GM12878 (cell line): ENCODE measurements at regions not wholly inside any gene's neighbourhood (a gene's known extent, or its start where the extent isn't known, plus 50 kb on each side); places are given as distances from the start of the nearest gene placed in this dataset.

Experiments
- ATAC-seq: fragments of 200-7000 bp; cut with Tn5 transposase; 3 replicates; pipeline ENCODE4 v1.9.1; 2020; ENCODE audit warnings: mild to moderate bottlenecking, moderate library complexity
- BruUV-seq: library from RNA; stranded (reverse); fragments of 400-500 nt; replicated peaks from 2 replicates; lab custom pipeline; 2021; lab: Mats Ljungman, UMichigan
- CTCF ChIA-PET: fragments of 300-600 bp; sonication (Branson Sonifier 250); formaldehyde crosslinking; extraction: SDS; loops from one replicate; lab custom pipeline; 2021; ENCODE audit warnings: inconsistent platforms; lab: Yijun Ruan, JAX
- POLR2A ChIA-PET: fragments of 350-600 bp; formaldehyde crosslinking; extraction: SDS; loops from one replicate; lab custom pipeline; 2021; ENCODE audit warnings: inconsistent platforms; lab: Charles Lee
- RAD21 ChIA-PET: fragments of 300-600 bp; sonication (Branson Sonifier 250); formaldehyde crosslinking; loops from one replicate; lab custom pipeline; 2023; ENCODE audit warnings: antibody characterized with exemption; ENCODE audit not compliant: unreplicated experiment; lab: Charles Lee
- SMC1A ChIA-PET: fragments of 300-600 bp; sonication (Branson Sonifier 250); formaldehyde crosslinking; loops from one replicate; lab custom pipeline; 2023; ENCODE audit not compliant: unreplicated experiment, uncharacterized antibody; lab: Charles Lee
- DNase-seq: peaks from one replicate; pipeline ENCODE4 v3.0.0-alpha.2; 2011; ENCODE audit warnings: low read depth, low spot score
- FAIRE-seq: peaks from 3 replicates; lab custom pipeline; 2011; peaks lifted over from hg19 to GRCh38; lab: Jason Lieb, UNC
- H2AFZ ChIP-seq: 2 replicates; pipeline ENCODE4 v1.6.0; 2011; ENCODE audit warnings: low read depth, low read length, control low read depth; ENCODE audit not compliant: control insufficient read depth
- H3K27ac ChIP-seq: 2 replicates; pipeline ENCODE4 v1.5.1; 2011; ENCODE audit warnings: control low read depth; ENCODE audit not compliant: control insufficient read depth, insufficient read depth
- H3K27me3 ChIP-seq, 2 experiments: replicated peaks in 1 of 2; 2 replicates each; pipeline versions ENCODE4 v1.6.0 to v1.6.1; 2011; ENCODE audit warnings: low read length in 1 of 2; ENCODE audit not compliant: control insufficient read depth in 2 of 2, insufficient read depth in 2 of 2
- H3K36me3 ChIP-seq, 2 experiments: 2 replicates each; pipeline ENCODE4 v1.5.1; 2011; ENCODE audit warnings: low read length in 1 of 2; ENCODE audit not compliant: control insufficient read depth in 2 of 2, insufficient read depth in 2 of 2
- H3K4me1 ChIP-seq: 2 replicates; pipeline ENCODE4 v1.6.1; 2011; ENCODE audit warnings: mild to moderate bottlenecking, low read length, moderate library complexity, mixed read lengths; ENCODE audit not compliant: control insufficient read depth, insufficient read depth
- H3K4me2 ChIP-seq: 2 replicates; pipeline ENCODE4 v1.6.0; 2011; ENCODE audit warnings: control low read depth; ENCODE audit not compliant: control insufficient read depth, insufficient read depth
- H3K4me3 ChIP-seq: fragments of 200-600 bp; sonication (generic); 2 replicates; pipeline ENCODE4 v1.5.1; 2016
- H3K79me2 ChIP-seq: 2 replicates; pipeline ENCODE4 v1.6.0; 2011; ENCODE audit warnings: low read length; ENCODE audit not compliant: control insufficient read depth, insufficient read depth
- H3K9ac ChIP-seq: 2 replicates; pipeline ENCODE4 v1.8.0; 2011; ENCODE audit warnings: low read length, control low read depth, mixed read lengths; ENCODE audit not compliant: control insufficient read depth, insufficient read depth
- H3K9me3 ChIP-seq: replicated peaks from 3 replicates; pipeline ENCODE4 v1.5.1; 2011; ENCODE audit warnings: mild to moderate bottlenecking, low read length; ENCODE audit not compliant: control insufficient read depth, insufficient read depth
- H4K20me1 ChIP-seq: 2 replicates; pipeline ENCODE4 v1.6.0; 2011; ENCODE audit not compliant: control insufficient read depth, insufficient read depth
- CBFB ChIP-seq: IDR thresholded peaks from 2 replicates; pipeline ENCODE4 v1.6.1; 2016; ENCODE audit warnings: antibody characterized with exemption, low read depth
- CHD2 ChIP-seq: IDR thresholded peaks from 2 replicates; pipeline ENCODE4 v1.6.1; 2011; ENCODE audit warnings: low read depth, low read length, improper control_type of control experiment, borderline replicate concordance
- HCFC1 ChIP-seq: fragments of 150-350 bp; IDR thresholded peaks from 2 replicates; pipeline ENCODE4 v1.6.1; 2014; ENCODE audit warnings: low read length
- PBX3 ChIP-seq: IDR thresholded peaks from 2 replicates; pipeline ENCODE4 v1.6.1; 2011; ENCODE audit warnings: mild to moderate bottlenecking, low read depth, low read length, moderate library complexity; ENCODE audit not compliant: insufficient replicate concordance
- RELB ChIP-seq: fragments of 450-650 bp; IDR thresholded peaks from 2 replicates; pipeline ENCODE4 v1.6.1; 2017; ENCODE audit warnings: low read depth, mild to moderate bottlenecking, moderate library complexity
- SIN3A ChIP-seq: IDR thresholded peaks from 2 replicates; pipeline ENCODE4 v1.6.1; 2012; ENCODE audit warnings: low read depth, low read length, improper control_type of control experiment
- SPI1 ChIP-seq: IDR thresholded peaks from 2 replicates; pipeline ENCODE4 v1.6.1; 2011; ENCODE audit warnings: low read depth, mild to moderate bottlenecking, low read length, moderate library complexity, borderline replicate concordance; ENCODE audit not compliant: insufficient read depth
- WRNIP1 ChIP-seq: IDR thresholded peaks from 2 replicates; pipeline ENCODE4 v1.6.1; 2011; ENCODE audit warnings: low read depth, low read length, improper control_type of control experiment, borderline replicate concordance
- ZNF622 ChIP-seq: fragments of 450-650 bp; IDR thresholded peaks from 2 replicates; pipeline ENCODE4 v1.6.1; 2017; ENCODE audit warnings: mild to moderate bottlenecking, inconsistent platforms
- WGBS: methylation state at CpG from one replicate; pipeline ENCODE4 v1.1.6; 2016; ENCODE audit warnings: low lambda C conversion rate; ENCODE audit not compliant: insufficient replicate concordance, insufficient coverage; ENCODE audit errors: missing lambda C conversion rate; 5-methylcytosine and 5-hydroxymethylcytosine counted together
- in situ Hi-C: fragments of 300-500 bp; cut with MboI; formaldehyde crosslinking; loops from 9 replicates; pipeline ENCODE4 v1.14.3; 2018; ENCODE audit warnings: mixed read lengths
- intact Hi-C: fragments of 100-400 bp; cut with micrococcal nuclease; formaldehyde crosslinking; loops from one replicate; pipeline ENCODE4 v1.14.2; 2022; ENCODE audit not compliant: unreplicated experiment
- TF ChIP-seq, protein P1 (sequence below): fragments of 450-650 bp; IDR thresholded peaks from 2 replicates; pipeline ENCODE4 v1.6.1; 2014; ENCODE audit warnings: mild to moderate bottlenecking

DNA sequence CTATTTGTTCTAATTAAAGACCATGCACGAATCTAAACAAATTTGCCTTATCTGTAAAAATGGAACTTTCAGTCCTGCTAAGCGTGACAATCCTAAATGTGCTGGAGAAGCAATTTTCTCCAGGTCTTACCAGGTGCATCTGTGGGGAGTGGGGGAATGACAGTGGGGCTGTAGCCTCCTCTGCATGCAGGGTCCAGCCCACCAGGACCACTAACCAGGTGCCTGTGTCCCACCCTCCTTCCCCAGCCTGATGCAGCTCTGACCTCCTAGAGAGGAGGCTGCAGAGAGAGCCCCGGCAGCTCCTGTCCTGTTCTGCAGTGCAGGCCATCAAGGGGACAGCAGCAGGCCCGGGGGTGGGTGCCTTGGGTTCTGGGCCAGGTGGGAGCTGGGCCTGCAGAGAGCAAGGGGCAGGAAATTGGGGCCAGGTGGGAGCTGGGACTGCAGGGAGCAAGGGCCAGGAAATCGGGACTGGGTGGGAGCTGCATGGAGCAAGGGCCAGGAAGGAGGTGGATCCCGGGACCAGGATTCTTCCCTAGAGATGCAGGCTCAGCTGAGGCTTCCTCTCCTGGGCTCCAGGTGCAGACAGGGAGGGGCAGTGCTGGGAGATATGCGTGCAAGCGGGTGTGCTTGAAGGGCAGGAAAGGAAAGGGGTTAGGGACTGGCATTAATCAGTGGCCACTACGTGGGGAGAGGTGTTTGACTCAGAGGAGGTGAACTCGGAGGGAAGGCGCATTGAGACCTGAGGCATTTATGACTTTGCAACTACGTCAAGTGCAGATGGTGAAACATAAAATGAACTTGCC is 185.3 kb downstream of the ANKRD30B start:
- WGBS: under 1% methylated on average over 12 of the region's 12 CpGs
- no TSS peak for BruUV-seq
- no peak for DNase-seq

DNA sequence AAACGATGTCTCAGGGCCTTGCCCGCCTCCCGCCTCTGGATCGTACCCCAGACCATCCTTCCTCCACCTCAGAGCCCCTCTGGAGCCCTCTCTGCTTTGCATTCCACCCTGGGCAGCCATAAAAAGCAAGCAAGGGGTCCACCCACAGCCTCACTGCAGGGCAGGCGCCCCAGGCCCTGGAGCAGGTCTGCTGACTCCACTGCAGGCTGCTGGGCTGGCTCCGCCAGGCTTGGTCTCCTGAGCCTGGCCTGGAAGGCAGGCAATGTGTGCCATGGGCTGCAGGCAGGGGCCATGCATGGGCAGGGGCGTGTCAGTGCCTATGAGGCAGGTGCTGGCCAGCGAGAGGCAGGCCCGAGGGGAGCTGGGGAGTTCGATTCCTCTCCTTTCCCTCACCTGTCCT is 186.0 kb downstream of the ANKRD30B start:
- Histone ChIP-seq H3K4me3 (no peak overlapping the region), H4K20me1 (no peaks in the 10 kb centered on the region), H3K27ac (no peak overlapping the region), H3K79me2 (no peaks in the 10 kb centered on the region), H3K9ac (no peak overlapping the region), H3K4me1 (no peaks in the 10 kb centered on the region), H3K9me3 (no peaks in the 10 kb centered on the region; the same call in 2 of the 3 replicates), H3K36me3 (no peaks in the 10 kb centered on the region), H3K27me3 (no peaks in the 10 kb centered on the region), H3K4me2 (no peak overlapping the region), H2AFZ (no peak overlapping the region)
- in situ Hi-C loops (no loop called here), intact Hi-C loops (no loop called here)
- ChIA-PET RAD21 (no interaction called here), SMC1A (interaction anchor here (0.5 kb wide), 1 partner anchor 825 kb away, joined by 3 read pairs; no protein-coding TSS in a partner anchor), CTCF (no interaction called here), POLR2A (no interaction called here)
- DNase-seq (no peak), FAIRE-seq (no peak), ATAC-seq (no peak)
- 10% methylated on average over 10 of the region's 10 CpGs for WGBS
- no TSS peak for BruUV-seq
- TF ChIP-seq SIN3A: no peak
- TF ChIP-seq HCFC1: no peak
- TF ChIP-seq CBFB: no peak
- no peak for TF ChIP-seq WRNIP1
- TF ChIP-seq, protein P1, sequence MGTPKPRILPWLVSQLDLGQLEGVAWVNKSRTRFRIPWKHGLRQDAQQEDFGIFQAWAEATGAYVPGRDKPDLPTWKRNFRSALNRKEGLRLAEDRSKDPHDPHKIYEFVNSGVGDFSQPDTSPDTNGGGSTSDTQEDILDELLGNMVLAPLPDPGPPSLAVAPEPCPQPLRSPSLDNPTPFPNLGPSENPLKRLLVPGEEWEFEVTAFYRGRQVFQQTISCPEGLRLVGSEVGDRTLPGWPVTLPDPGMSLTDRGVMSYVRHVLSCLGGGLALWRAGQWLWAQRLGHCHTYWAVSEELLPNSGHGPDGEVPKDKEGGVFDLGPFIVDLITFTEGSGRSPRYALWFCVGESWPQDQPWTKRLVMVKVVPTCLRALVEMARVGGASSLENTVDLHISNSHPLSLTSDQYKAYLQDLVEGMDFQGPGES: no peak
- no peak for TF ChIP-seq SPI1
- no peak for TF ChIP-seq PBX3
- no peak for TF ChIP-seq CHD2

More for the DNA sequence above, 185.3 kb downstream of the ANKRD30B start:
- CTCF ChIA-PET: no interaction called here
- Histone ChIP-seq H3K79me2 (no peaks in the 10 kb centered on the region), H3K9ac (no peak overlapping the region), H3K4me2 (no peak overlapping the region), H3K36me3 (no peaks in the 10 kb centered on the region), H2AFZ (no peak overlapping the region), H3K27ac (no peak overlapping the region), H3K4me1 (no peaks in the 10 kb centered on the region), H3K9me3 (no peaks in the 10 kb centered on the region; the same call in 2 of the 3 replicates), H4K20me1 (no peaks in the 10 kb centered on the region), H3K4me3 (no peak overlapping the region), H3K27me3 (no peaks in the 10 kb centered on the region)
- POLR2A ChIA-PET: no interaction called here
- FAIRE-seq (no peak), ATAC-seq (no peak)
- SMC1A ChIA-PET: interaction anchor here (0.5 kb wide), 1 partner anchor 825 kb away, joined by 3 read pairs; no protein-coding TSS in a partner anchor
- RAD21 ChIA-PET: no interaction called here
- TF ChIP-seq RELB (no peak), ZNF622 (no peak)
- in situ Hi-C loops (no loop called here), intact Hi-C loops (no loop called here)
